Activated CD8-positive, alpha-beta T cell treated with anti-CD3 and anti-CD28 coated beads for 36 hours (primary cell): ENCODE measurements at regions not wholly inside any gene's neighbourhood (a gene's known extent, or its start where the extent isn't known, plus 50 kb on each side); places are given as distances from the start of the nearest gene placed in this dataset.

Experiments used
- ATAC-seq: fragments of 200-7000 bp; cut with Tn5 transposase; one replicate; pipeline ENCODE4 v1.10.0; 2021; ENCODE audit warnings: mild to moderate bottlenecking, moderate library complexity
- CTCF ChIA-PET: fragments of 350-600 bp; sonication (Branson Sonifier 250); formaldehyde crosslinking; loops from one replicate; lab custom pipeline; 2021; ENCODE audit warnings: antibody characterized with exemption; lab: Charles Lee
- POLR2A ChIA-PET: fragments of 350-600 bp; sonication (Branson Sonifier 250); formaldehyde crosslinking; loops from one replicate; lab custom pipeline; 2021; ENCODE audit warnings: antibody characterized with exemption; lab: Charles Lee
- DNase-seq: peaks from one replicate; pipeline ENCODE4 v3.0.0-alpha.2; 2020
- H3K27ac Mint-ChIP-seq: one replicate; pipeline ENCODE4 v1.8.0; 2021; ENCODE audit warnings: mild to moderate bottlenecking, mixed read lengths
- H3K27me3 Mint-ChIP-seq: one replicate; pipeline ENCODE4 v1.8.0; 2021; ENCODE audit warnings: mixed read lengths
- H3K36me3 Mint-ChIP-seq: one replicate; pipeline ENCODE4 v1.8.0; 2021; ENCODE audit warnings: low read depth, mixed read lengths
- H3K4me1 Mint-ChIP-seq: one replicate; pipeline ENCODE4 v1.8.0; 2021; ENCODE audit warnings: low read depth, mixed read lengths
- H3K4me3 Mint-ChIP-seq: one replicate; pipeline ENCODE4 v1.8.0; 2021; ENCODE audit warnings: mild to moderate bottlenecking, moderate library complexity, mixed read lengths
- H3K9me3 Mint-ChIP-seq: one replicate; pipeline ENCODE4 v1.8.0; 2021; ENCODE audit warnings: mixed read lengths
- intact Hi-C: fragments of 100-400 bp; cut with micrococcal nuclease; formaldehyde crosslinking; loops from one replicate; pipeline ENCODE4 v1.10.0; 2022
- TF ChIP-seq, protein P1 (sequence below): fragments of 200-600 bp; IDR thresholded peaks from one replicate; pipeline ENCODE4 v1.8.0; 2022; ENCODE audit warnings: antibody characterized with exemption, mild to moderate bottlenecking

DNA sequence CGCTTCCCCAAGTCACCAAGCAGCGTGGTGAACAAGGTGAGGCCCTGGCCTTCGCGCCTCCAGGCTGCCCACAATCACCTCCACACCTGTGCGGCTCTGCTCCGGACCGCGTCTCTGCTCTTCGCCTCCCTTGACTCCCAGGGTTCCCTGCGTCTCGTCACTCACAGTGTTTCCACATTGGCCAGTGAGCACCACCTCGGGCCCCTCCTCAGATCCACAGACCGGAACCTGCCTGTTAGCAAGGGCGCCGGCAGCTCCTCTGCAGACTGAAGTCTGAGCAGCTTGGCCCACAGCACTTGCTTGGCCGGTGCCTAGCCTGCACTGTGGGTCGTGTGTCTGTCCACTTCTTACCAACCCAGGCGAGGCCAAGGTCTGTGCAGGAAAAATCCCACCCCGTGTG, 155.3 kb upstream of the ALKAL2 start:
- no peaks in the 10 kb centered on the region for H3K9me3 Mint-ChIP-seq
- CTCF ChIA-PET = no interaction called here
- no peak for ATAC-seq

DNA sequence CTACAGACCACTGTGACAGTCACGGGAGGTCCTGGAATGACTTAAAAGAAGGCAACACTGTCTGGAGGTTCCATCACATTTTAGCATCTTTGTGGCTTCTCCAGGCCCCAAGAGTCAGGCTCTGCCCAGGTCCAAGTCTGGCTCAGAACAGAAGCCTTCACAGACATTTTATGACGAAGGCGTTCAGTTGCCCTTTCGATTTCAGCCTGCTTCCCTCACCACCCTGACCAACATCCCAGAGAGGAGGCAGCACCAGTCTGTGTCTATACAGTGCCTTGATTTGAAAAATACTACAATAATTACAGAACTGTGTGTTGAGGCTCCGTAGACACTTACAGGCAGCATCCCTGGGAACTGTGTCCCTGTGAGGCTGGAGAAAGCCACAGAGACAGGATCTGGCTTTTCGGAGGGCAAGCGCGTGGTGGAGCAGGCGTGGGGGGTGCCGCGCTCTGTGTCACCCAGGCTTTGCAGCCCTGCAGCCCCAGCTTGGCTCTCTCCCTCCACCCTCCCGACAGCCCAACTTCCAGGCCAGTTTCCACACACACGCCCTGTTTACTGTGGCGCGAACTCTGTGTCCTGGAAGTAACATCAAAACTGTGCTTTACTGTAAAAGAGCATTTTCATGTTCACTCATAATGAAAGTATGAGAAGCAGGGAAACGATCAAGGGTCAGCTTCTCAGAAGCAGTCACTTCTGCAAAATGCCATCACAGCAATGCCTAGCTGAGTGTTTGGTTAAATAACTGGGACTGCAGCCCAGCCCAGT, 153.5 kb upstream of the ALKAL2 start:
- Mint-ChIP-seq H3K27me3 (no peaks in the 10 kb centered on the region), H3K4me1 (peaks cover 33% of the 10 kb centered on the region), H3K36me3 (no peaks in the 10 kb centered on the region), H3K27ac (no peak overlapping the region), H3K9me3 (no peaks in the 10 kb centered on the region), H3K4me3 (no peak overlapping the region)
- TF ChIP-seq, protein P1, sequence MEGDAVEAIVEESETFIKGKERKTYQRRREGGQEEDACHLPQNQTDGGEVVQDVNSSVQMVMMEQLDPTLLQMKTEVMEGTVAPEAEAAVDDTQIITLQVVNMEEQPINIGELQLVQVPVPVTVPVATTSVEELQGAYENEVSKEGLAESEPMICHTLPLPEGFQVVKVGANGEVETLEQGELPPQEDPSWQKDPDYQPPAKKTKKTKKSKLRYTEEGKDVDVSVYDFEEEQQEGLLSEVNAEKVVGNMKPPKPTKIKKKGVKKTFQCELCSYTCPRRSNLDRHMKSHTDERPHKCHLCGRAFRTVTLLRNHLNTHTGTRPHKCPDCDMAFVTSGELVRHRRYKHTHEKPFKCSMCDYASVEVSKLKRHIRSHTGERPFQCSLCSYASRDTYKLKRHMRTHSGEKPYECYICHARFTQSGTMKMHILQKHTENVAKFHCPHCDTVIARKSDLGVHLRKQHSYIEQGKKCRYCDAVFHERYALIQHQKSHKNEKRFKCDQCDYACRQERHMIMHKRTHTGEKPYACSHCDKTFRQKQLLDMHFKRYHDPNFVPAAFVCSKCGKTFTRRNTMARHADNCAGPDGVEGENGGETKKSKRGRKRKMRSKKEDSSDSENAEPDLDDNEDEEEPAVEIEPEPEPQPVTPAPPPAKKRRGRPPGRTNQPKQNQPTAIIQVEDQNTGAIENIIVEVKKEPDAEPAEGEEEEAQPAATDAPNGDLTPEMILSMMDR = no peak
- DNase-seq (no peak), ATAC-seq (no peak)
- POLR2A ChIA-PET = no interaction called here
- intact Hi-C loops = no loop called here
- CTCF ChIA-PET = no interaction called here

More for the DNA sequence above, 155.3 kb upstream of the ALKAL2 start:
- DNase-seq = no peak
- intact Hi-C loops = no loop called here
- H3K27ac Mint-ChIP-seq = no peak overlapping the region
- no peaks in the 10 kb centered on the region for H3K27me3 Mint-ChIP-seq
- POLR2A ChIA-PET = no interaction called here
- H3K4me1 Mint-ChIP-seq = peaks cover 22% of the 10 kb centered on the region
- TF ChIP-seq, protein P1 = no peak
- H3K4me3 Mint-ChIP-seq = no peak overlapping the region
- no peaks in the 10 kb centered on the region for H3K36me3 Mint-ChIP-seq

DNA sequence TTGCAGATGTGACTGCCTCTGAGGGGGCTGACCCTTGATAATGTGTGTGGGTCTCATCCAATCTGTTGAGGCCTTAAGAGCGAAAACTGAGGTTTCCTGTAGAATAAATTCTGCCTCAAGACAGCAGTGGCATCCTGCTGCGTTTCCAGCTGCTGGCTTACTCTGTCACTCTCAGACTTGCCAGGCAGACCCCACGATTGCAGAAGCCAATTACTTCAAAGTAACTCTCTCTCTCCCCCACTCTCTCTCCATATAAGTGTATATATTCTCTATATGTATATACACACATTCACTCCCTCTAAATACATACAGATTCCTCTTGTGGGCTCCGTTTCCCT, 152.5 kb upstream of the ALKAL2 start:
- ChIA-PET CTCF (no interaction called here), POLR2A (no interaction called here)
- Mint-ChIP-seq H3K4me3 (no peak overlapping the region), H3K9me3 (no peaks in the 10 kb centered on the region), H3K36me3 (no peaks in the 10 kb centered on the region), H3K27ac (no peak overlapping the region), H3K4me1 (peaks cover 30% of the 10 kb centered on the region), H3K27me3 (no peaks in the 10 kb centered on the region)
- TF ChIP-seq, protein P1 = no peak
- no peak for DNase-seq
- intact Hi-C loops = no loop called here
- ATAC-seq = no peak

DNA sequence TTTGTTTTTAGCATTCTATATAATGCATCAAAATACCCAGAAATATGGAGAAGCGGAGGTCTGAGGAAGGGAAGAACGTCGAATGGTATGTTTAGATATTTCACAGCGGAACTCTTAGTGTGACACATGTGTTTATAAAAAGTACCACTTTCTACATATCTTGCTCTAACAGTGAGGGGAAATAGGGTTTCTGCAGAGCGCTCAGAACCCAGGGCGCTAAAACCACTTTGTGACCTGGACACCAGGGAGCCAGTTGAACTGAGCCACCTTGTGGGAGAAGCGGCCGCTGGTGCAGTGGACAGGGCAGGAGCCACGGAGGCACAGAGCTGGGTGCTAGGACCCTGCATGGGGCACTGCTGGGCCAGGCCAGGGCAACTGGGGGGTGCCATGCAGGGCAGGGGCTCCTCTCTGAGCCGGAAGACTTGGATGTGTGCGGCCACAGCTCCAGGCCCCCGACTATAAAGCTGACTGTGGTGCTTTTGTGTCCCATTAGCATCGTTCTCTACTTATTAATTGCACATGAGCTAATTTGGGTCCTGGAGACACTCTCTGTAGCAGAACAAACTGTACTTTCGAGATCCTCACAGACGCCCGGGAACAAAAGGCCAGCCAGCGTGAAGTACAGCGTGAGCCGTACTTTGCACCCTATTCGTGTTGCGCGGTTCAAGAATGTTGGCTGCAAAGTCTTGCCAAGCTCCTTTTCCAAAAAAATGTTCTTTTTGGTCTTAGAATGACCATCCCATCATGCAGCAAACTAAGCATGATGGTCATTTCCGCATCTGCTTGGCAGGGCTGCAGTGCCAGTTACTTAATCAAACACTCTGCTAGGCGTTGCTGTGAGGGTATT, 151.9 kb upstream of the ALKAL2 start:
- no peak for DNase-seq
- H3K9me3 Mint-ChIP-seq = no peaks in the 10 kb centered on the region
- TF ChIP-seq, protein P1 = no peak
- ChIA-PET CTCF (no interaction called here), POLR2A (no interaction called here)
- no peak overlapping the region for H3K27ac Mint-ChIP-seq
- H3K4me1 Mint-ChIP-seq = peaks cover 28% of the 10 kb centered on the region
- no peak overlapping the region for H3K4me3 Mint-ChIP-seq
- H3K36me3 Mint-ChIP-seq = no peaks in the 10 kb centered on the region
- intact Hi-C loops = no loop called here
- no peaks in the 10 kb centered on the region for H3K27me3 Mint-ChIP-seq
- ATAC-seq = no peak

DNA sequence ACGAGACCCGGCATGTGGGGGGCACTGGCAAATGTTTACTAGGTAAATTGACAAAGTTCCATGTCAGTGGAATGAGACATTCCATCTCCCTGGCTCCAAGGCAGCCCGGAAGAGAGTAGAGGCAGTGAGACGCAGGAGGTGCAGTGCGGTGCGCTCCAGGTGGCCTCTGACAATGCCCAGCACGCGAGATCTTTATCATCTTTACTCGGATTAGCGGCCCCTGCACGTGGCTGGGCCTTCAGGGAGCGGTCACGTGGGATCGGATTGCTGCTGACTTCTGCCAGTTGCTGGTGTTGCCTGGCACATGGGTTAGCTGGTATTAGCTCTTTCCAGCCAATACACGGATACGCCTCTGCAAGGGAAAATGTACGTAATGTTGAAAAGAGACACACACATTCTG, 151.2 kb upstream of the ALKAL2 start:
- no peaks in the 10 kb centered on the region for H3K27me3 Mint-ChIP-seq
- TF ChIP-seq, protein P1 = no peak
- no peaks in the 10 kb centered on the region for H3K9me3 Mint-ChIP-seq
- intact Hi-C loops = no loop called here
- DNase-seq (no peak), ATAC-seq (no peak)
- ChIA-PET POLR2A (no interaction called here), CTCF (no interaction called here)
- peaks cover 35% of the 10 kb centered on the region for H3K4me1 Mint-ChIP-seq
- no peak overlapping the region for H3K27ac Mint-ChIP-seq
- no peaks in the 10 kb centered on the region for H3K36me3 Mint-ChIP-seq
- H3K4me3 Mint-ChIP-seq = no peak overlapping the region
